MM.1S (cell line): ENCODE measurements at regions not wholly inside any gene's neighbourhood (a gene's known extent, or its start where the extent isn't known, plus 50 kb on each side); places are given as distances from the start of the nearest gene placed in this dataset.

ENCODE experiments used
- DNase-seq: peaks from one replicate; pipeline ENCODE4 v3.0.0-alpha.2; 2015
- H2AFZ ChIP-seq: fragments of 300-600 bp; sonication (generic); 2 replicates; pipeline ENCODE4 v1.6.0; 2016; ENCODE audit warnings: antibody characterized with exemption, low read length
- H3F3A ChIP-seq: fragments of 300-600 bp; sonication (generic); 2 replicates; pipeline ENCODE4 v1.6.1; 2016; ENCODE audit warnings: mild to moderate bottlenecking, antibody characterized with exemption, low read length, moderate library complexity, mixed read lengths; ENCODE audit not compliant: insufficient read depth
- H3K27ac ChIP-seq: fragments of 300-600 bp; sonication (generic); 2 replicates; pipeline ENCODE4 v1.5.1; 2016; ENCODE audit warnings: mild to moderate bottlenecking, low read length
- H3K27me3 ChIP-seq: fragments of 300-600 bp; sonication (generic); replicated peaks from 2 replicates; pipeline ENCODE4 v1.6.0; 2016; ENCODE audit warnings: low read length; ENCODE audit not compliant: insufficient read depth
- H3K36me3 ChIP-seq: fragments of 300-600 bp; sonication (generic); replicated peaks from 2 replicates; pipeline ENCODE4 v1.6.1; 2016; ENCODE audit warnings: mild to moderate bottlenecking, low read length, mixed read lengths; ENCODE audit not compliant: insufficient read depth
- H3K4me1 ChIP-seq: fragments of 300-600 bp; sonication (generic); 2 replicates; pipeline ENCODE4 v1.6.1; 2016; ENCODE audit warnings: low read length, mixed read lengths
- H3K4me2 ChIP-seq: fragments of 300-600 bp; sonication (generic); 2 replicates; pipeline ENCODE4 v1.6.0; 2016; ENCODE audit warnings: low read depth, low read length
- H3K4me3 ChIP-seq: fragments of 300-600 bp; sonication (generic); 2 replicates; pipeline ENCODE4 v1.5.1; 2016; ENCODE audit warnings: low read length, mixed read lengths
- H3K79me2 ChIP-seq: fragments of 300-600 bp; sonication (generic); 2 replicates; pipeline ENCODE4 v1.6.1; 2016; ENCODE audit warnings: mixed run types, low read length, mixed read lengths
- H3K9ac ChIP-seq: fragments of 300-600 bp; sonication (generic); 2 replicates; pipeline ENCODE4 v1.6.1; 2016; ENCODE audit warnings: low read length, mixed read lengths
- H3K9me2 ChIP-seq: fragments of 300-600 bp; sonication (generic); replicated peaks from 2 replicates; pipeline ENCODE4 v1.6.1; 2016; ENCODE audit warnings: mild to moderate bottlenecking, low read length, mixed read lengths; ENCODE audit not compliant: insufficient read depth
- H3K9me3 ChIP-seq: fragments of 300-600 bp; sonication (generic); replicated peaks from 2 replicates; pipeline ENCODE4 v1.6.1; 2016; ENCODE audit warnings: mild to moderate bottlenecking, low read length, mixed read lengths; ENCODE audit not compliant: insufficient read depth
- H4K20me1 ChIP-seq: fragments of 300-600 bp; sonication (generic); 2 replicates; pipeline ENCODE4 v1.6.1; 2016; ENCODE audit warnings: mild to moderate bottlenecking, low read length, moderate library complexity, mixed read lengths; ENCODE audit not compliant: insufficient read depth
- EZH2 ChIP-seq: fragments of 300-600 bp; sonication (generic); optimal IDR thresholded peaks from 2 replicates; pipeline ENCODE3; 2017; ENCODE audit warnings: low read depth, mild to moderate bottlenecking, antibody characterized with exemption, low read length, mixed read lengths
- EZH2phosphoT487 ChIP-seq: fragments of 300-600 bp; sonication (generic); IDR thresholded peaks from 2 replicates; pipeline ENCODE4 v1.6.1; 2018; ENCODE audit warnings: antibody characterized with exemption, low read length
- TF ChIP-seq, protein P1 (sequence below): fragments of 300-600 bp; sonication (generic); IDR thresholded peaks from 2 replicates; pipeline ENCODE4 v1.5.1; 2016; ENCODE audit warnings: antibody characterized with exemption, low read length, mixed read lengths

GRCh38 chr21:28229814-28230213 is 762.9 kb downstream of the LTN1 start:
- no peak overlapping the region for H3K27ac ChIP-seq

GRCh38 chr21:28228636-28228995 is 764.1 kb downstream of the LTN1 start:
- no peak for DNase-seq
- Histone ChIP-seq H3K9ac (no peak overlapping the region), H3K36me3 (no peaks in the 10 kb centered on the region), H3K9me2 (no peaks in the 10 kb centered on the region), H3K27ac (no peak overlapping the region), H3K9me3 (no peaks in the 10 kb centered on the region), H3K79me2 (no peaks in the 10 kb centered on the region), H4K20me1 (no peaks in the 10 kb centered on the region), H3F3A (no peaks in the 10 kb centered on the region), H3K4me3 (no peak overlapping the region), H3K4me1 (no peaks in the 10 kb centered on the region), H2AFZ (no peak overlapping the region), H3K4me2 (no peak overlapping the region), H3K27me3 (no peaks in the 10 kb centered on the region)
- TF ChIP-seq EZH2phosphoT487 = no peak
- no peak for TF ChIP-seq EZH2
- TF ChIP-seq, protein P1, sequence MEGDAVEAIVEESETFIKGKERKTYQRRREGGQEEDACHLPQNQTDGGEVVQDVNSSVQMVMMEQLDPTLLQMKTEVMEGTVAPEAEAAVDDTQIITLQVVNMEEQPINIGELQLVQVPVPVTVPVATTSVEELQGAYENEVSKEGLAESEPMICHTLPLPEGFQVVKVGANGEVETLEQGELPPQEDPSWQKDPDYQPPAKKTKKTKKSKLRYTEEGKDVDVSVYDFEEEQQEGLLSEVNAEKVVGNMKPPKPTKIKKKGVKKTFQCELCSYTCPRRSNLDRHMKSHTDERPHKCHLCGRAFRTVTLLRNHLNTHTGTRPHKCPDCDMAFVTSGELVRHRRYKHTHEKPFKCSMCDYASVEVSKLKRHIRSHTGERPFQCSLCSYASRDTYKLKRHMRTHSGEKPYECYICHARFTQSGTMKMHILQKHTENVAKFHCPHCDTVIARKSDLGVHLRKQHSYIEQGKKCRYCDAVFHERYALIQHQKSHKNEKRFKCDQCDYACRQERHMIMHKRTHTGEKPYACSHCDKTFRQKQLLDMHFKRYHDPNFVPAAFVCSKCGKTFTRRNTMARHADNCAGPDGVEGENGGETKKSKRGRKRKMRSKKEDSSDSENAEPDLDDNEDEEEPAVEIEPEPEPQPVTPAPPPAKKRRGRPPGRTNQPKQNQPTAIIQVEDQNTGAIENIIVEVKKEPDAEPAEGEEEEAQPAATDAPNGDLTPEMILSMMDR = no peak

More at GRCh38 chr21:28229814-28230213, 762.9 kb downstream of the LTN1 start:
- Histone ChIP-seq H3K79me2 (no peaks in the 10 kb centered on the region), H4K20me1 (no peaks in the 10 kb centered on the region), H3K9ac (no peak overlapping the region), H3F3A (no peaks in the 10 kb centered on the region), H3K4me3 (no peak overlapping the region), H3K36me3 (no peaks in the 10 kb centered on the region), H3K4me1 (no peaks in the 10 kb centered on the region), H2AFZ (no peak overlapping the region), H3K27me3 (no peaks in the 10 kb centered on the region), H3K9me3 (no peaks in the 10 kb centered on the region), H3K4me2 (no peak overlapping the region), H3K9me2 (no peaks in the 10 kb centered on the region)
- TF ChIP-seq, protein P1 = no peak
- no peak for TF ChIP-seq EZH2phosphoT487
- no peak for TF ChIP-seq EZH2
- no peak for DNase-seq

GRCh38 chr21:28227881-28228635 is 764.6 kb downstream of the LTN1 start:
- Histone ChIP-seq H3K79me2 (no peaks in the 10 kb centered on the region), H3F3A (no peaks in the 10 kb centered on the region), H2AFZ (no peak overlapping the region), H3K27me3 (no peaks in the 10 kb centered on the region), H3K4me1 (no peaks in the 10 kb centered on the region), H3K27ac (no peak overlapping the region), H3K9me2 (no peaks in the 10 kb centered on the region), H4K20me1 (no peaks in the 10 kb centered on the region), H3K4me2 (no peak overlapping the region), H3K9me3 (no peaks in the 10 kb centered on the region), H3K9ac (no peak overlapping the region), H3K36me3 (no peaks in the 10 kb centered on the region), H3K4me3 (no peak overlapping the region)
- TF ChIP-seq EZH2 (no peak), EZH2phosphoT487 (no peak)
- TF ChIP-seq, protein P1 = no peak
- no peak for DNase-seq
